DMS53 treated with DMSO at 0.1 percent for 48 hours (cell line): ENCODE measurements at regions not wholly inside any gene's neighbourhood (a gene's known extent, or its start where the extent isn't known, plus 50 kb on each side); places are given as distances from the start of the nearest gene placed in this dataset.

Experiments used
- DNase-seq: peaks from one replicate; lab custom pipeline; 2025; ENCODE audit not compliant: unreplicated experiment; lab: John Stamatoyannopoulos, UW

GRCh38 chr14:97248973-97249372 is 451.8 kb downstream of the VRK1 start:
- no peak for DNase-seq

- DNase-seq: no peak
Observed at GRCh38 chr14:97250931-97251330, 453.7 kb downstream of the VRK1 start.

GRCh38 chr14:97251491-97252155 is 454.4 kb downstream of the VRK1 start:
- no peak for DNase-seq

DNA sequence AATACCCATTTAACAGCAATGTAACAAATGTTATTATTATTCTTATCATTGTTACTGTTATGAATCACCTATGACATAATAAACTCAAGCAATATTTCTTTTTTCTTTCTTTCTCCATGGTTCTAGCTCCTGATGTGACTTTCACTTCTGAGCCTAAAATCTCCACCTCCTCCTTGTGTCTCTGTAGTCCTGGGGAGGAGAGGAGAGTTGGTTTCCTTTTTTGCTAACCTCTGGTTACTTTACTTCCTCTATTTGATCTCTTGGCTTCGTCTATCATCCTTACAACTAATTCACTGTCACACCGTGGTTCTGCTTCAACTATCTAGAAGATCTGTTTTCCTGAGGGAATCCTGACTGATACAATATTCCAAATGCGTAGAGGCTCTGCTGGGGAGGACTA is 456.6 kb downstream of the VRK1 start:
- no peak for DNase-seq

- DNase-seq: no peak
Observed at GRCh38 chr14:97262336-97262735, 465.2 kb downstream of the VRK1 start.

GRCh38 chr14:97264516-97265230 is 467.5 kb downstream of the VRK1 start:
- no peak for DNase-seq

DNA sequence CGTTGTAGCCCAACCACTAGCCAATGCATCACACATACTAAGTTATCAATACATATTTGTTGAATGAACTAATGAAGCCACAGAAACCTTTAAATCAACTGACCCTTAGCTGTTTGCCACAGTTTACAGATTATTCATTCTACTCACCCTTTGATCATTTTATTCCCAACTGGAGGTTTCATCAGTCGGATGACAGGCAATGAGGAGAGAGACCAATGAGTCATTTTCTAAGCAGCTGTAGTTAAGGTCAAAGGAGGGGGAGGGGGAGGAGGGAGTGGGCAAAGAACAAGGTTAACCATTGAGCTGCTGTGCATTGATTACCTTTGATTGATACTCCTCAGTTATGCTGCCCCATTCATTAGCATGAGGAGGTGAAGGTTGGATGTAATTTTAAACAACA is 469.5 kb downstream of the VRK1 start:
- DNase-seq: no peak

DNA sequence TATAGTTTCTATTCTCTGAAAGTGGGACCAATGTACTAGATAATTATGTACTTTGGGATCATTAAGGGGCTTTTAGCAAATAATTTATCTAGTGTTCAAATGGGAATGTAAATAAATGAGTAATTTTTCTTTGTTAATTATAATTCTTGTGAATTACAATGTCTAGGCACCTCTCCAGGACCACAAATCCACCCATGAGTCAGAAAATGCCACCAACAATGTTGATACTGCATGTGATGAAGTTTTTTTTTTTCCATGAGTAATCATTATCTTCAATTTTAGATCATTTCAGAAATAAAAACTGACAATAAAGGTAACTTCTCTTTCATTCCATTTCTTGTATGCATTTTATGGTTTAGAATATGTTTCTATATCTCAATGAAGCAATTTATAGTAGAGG is 470.3 kb downstream of the VRK1 start:
- no peak for DNase-seq

DNA sequence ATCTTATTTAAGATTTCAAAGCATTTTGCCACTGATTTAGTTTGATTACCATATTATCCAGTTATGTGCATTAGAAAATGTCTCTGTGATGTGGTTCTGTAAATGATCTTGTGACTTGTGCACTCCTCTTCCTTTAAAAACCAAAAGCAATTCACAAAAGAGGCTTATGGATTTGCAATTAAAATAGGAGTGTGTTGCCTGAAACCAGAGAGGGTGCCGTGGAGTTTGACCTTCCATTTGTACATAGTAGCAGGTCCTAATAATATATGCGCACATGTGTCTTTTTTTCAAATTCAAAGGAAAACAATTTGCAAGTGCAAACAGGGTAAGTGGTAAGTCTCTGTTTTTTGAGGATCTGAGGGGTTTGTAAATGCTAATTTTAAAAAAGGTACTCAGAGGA is 470.9 kb downstream of the VRK1 start:
- no peak for DNase-seq

- no peak for DNase-seq
Observed at GRCh38 chr14:97270308-97270707, 473.1 kb downstream of the VRK1 start.

- DNase-seq: no peak
Observed at GRCh38 chr14:97271451-97271960, 474.3 kb downstream of the VRK1 start.

- no peak for DNase-seq
Observed at GRCh38 chr14:97273540-97273939, 476.4 kb downstream of the VRK1 start.

- no peak for DNase-seq
Observed at GRCh38 chr14:97274626-97275025, 477.4 kb downstream of the VRK1 start.

DNA sequence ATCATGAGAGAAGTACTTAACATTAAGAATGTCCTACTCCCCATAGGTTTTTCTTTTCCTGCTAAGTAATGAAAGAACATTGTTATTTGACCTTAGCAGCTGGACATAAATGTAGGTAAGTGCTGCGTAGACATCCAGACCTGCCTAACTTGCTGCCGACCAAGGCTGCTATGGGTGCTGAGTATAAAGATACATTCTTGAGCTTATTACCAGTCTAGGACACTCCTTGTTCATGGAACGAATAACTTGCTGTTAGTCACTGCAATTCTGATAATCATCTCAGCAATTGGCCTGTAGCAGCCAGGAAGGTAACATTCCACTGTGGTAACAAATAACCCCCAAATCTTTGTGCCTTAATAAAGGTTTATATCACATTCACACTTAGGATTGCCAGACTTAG is 478.1 kb downstream of the VRK1 start:
- DNase-seq: no peak

- DNase-seq: no peak
Observed at GRCh38 chr14:97276573-97276972, 479.4 kb downstream of the VRK1 start.

GRCh38 chr14:97277711-97278110 is 480.5 kb downstream of the VRK1 start:
- DNase-seq: no peak

- no peak for DNase-seq
Observed at GRCh38 chr14:97280526-97280925, 483.3 kb downstream of the VRK1 start.

GRCh38 chr14:97281741-97282140 is 484.6 kb downstream of the VRK1 start:
- no peak for DNase-seq

DNA sequence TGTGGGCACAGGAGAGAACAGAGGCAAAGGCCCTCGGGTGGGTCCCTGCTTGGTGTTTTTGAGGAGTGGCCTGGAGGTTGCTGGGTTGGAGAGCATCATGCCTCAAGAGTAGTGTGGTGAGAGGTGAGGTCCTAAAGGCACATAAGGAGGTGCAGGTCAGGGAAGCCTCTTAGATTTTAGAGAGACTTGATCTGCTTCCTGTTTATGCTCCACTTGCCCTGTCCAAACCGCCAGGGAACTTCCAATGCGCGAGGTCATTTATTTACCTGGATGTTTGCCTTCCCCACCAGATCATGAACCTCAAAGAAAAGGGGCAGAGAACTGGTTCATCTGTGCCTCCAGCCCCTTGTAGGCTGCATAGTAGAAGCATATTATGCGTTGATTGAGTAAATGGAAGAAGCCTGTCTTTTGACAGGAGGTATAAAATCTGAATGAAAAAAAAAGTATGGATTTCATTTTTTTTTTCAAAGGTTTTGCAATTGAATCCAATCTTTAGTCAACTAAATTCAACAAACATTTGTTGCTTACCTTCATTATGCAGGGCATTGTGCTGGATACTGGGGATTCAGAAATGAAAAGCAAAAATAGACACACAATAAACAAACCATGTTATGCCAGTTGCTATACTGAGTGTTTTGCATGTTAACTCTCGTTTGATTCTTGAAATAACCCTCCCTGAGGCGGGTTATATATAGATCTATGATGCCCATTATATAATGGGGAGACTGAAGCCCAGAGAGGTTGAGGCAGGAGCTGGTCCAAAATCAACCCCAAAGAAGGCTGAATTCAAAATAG is 485.2 kb downstream of the VRK1 start:
- DNase-seq: no peak

- no peak for DNase-seq
Observed at GRCh38 chr14:97283005-97283403, 485.8 kb downstream of the VRK1 start.

GRCh38 chr14:97283426-97283825 is 486.2 kb downstream of the VRK1 start:
- DNase-seq: no peak

DNA sequence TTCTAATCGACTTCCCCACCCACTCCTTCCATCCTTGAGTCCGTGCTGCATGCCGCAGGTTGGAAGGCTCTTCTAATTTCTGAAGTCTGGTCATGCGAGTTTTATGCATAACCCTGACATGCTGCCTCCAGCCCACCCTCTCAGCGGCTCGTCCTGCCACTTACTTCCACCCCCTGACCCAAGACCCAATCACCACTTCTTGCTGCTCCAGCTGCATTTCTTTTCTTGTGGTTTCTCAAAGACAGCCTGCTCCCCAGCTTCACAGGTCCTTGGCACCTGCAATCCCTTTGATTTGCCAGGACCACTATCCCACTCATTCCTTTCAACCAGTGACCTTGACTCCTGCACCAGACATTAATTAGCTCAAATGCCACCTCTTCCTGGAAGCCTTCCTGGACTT is 486.7 kb downstream of the VRK1 start:
- no peak for DNase-seq
